SK-N-SH (cell line): ENCODE measurements at regions not wholly inside any gene's neighbourhood (a gene's known extent, or its start where the extent isn't known, plus 50 kb on each side); places are given as distances from the start of the nearest gene placed in this dataset.

ENCODE experiments used
- CTCF ChIA-PET: fragments of 300-600, 350-600 bp; formaldehyde crosslinking; extraction: SDS; loops from one replicate; lab custom pipeline; 2021; lab: Yijun Ruan, JAX
- POLR2A ChIA-PET: fragments of 350-600 bp; sonication (Branson Sonifier 250); formaldehyde crosslinking; extraction: SDS; loops from one replicate; lab custom pipeline; 2020; ENCODE audit warnings: antibody characterized with exemption, inconsistent platforms; lab: Yijun Ruan, JAX
- DNase-seq: peaks from one replicate; pipeline ENCODE4 v3.0.0; 2012
- H2AFZ ChIP-seq: fragments of 200-600 bp; sonication (generic); 2 replicates; pipeline ENCODE4 v1.8.1; 2016; ENCODE audit warnings: antibody characterized with exemption, mild to moderate bottlenecking, low read depth
- H3F3A ChIP-seq: fragments of 200-600 bp; sonication (generic); replicated peaks from 2 replicates; pipeline ENCODE3; 2016; ENCODE audit warnings: antibody characterized with exemption, mild to moderate bottlenecking; ENCODE audit not compliant: insufficient read depth
- H3K27ac ChIP-seq, 2 experiments: fragments of 200-500 bp in 1 of 2; fragments of 200-600 bp in 1 of 2; sonication (Bioruptor generic) in 1 of 2; sonication (generic), shearing (Covaris generic) in 1 of 2; 2 replicates each; pipeline versions ENCODE4 v1.5.1 to v1.6.1; 2014 to 2016; ENCODE audit warnings: low read depth in 2 of 2, inconsistent platforms in 1 of 2, low read length in 1 of 2, mild to moderate bottlenecking in 1 of 2, mixed read lengths in 1 of 2
- H3K27me3 ChIP-seq: fragments of 200-600 bp; sonication (generic), shearing (Covaris generic); 2 replicates; pipeline ENCODE4 v1.6.1; 2016; ENCODE audit warnings: mixed run types; ENCODE audit not compliant: insufficient read depth
- H3K36me3 ChIP-seq, 2 experiments: fragments of 200-500 bp in 1 of 2; fragments of 200-600 bp in 1 of 2; sonication (Bioruptor generic) in 1 of 2; sonication (generic) in 1 of 2; replicated peaks in 1 of 2; 2 replicates each; pipeline versions ENCODE3 to v1.5.1; 2014 to 2016; ENCODE audit warnings: low read length in 1 of 2, mild to moderate bottlenecking in 1 of 2; ENCODE audit not compliant: insufficient read depth in 2 of 2, control insufficient read depth in 1 of 2
- H3K4me1 ChIP-seq, 2 experiments: fragments of 200-500 bp in 1 of 2; fragments of 200-600 bp in 1 of 2; sonication (Bioruptor generic) in 1 of 2; sonication (generic), shearing (Covaris generic) in 1 of 2; 2 replicates each; pipeline versions ENCODE4 v1.5.1 to v1.6.1; 2014 to 2016; ENCODE audit warnings: low read depth in 1 of 2, low read length in 1 of 2, mixed run types in 1 of 2; ENCODE audit not compliant: insufficient read depth in 2 of 2, control insufficient read depth in 1 of 2
- H3K4me2 ChIP-seq: fragments of 200-600 bp; sonication (generic), shearing (Covaris generic); 2 replicates; pipeline ENCODE4 v1.6.1; 2017; ENCODE audit warnings: mixed run types
- H3K4me3 ChIP-seq, 2 experiments: fragments of 200-500 bp in 1 of 2; fragments of 200-600 bp in 1 of 2; sonication (Bioruptor generic) in 1 of 2; sonication (generic), shearing (Covaris generic) in 1 of 2; 2 replicates each; pipeline versions ENCODE4 v1.5.1 to v1.8.1; 2014 to 2016; ENCODE audit warnings: low read depth in 2 of 2, inconsistent platforms in 1 of 2, low read length in 1 of 2, mild to moderate bottlenecking in 1 of 2, mixed read lengths in 1 of 2, moderate library complexity in 1 of 2
- H3K79me2 ChIP-seq: fragments of 200-600 bp; sonication (generic); 2 replicates; pipeline ENCODE4 v1.8.1; 2017; ENCODE audit warnings: mild to moderate bottlenecking; ENCODE audit not compliant: insufficient read depth
- H3K9ac ChIP-seq: fragments of 200-600 bp; sonication (generic); 2 replicates; pipeline ENCODE4 v1.6.1; 2017; ENCODE audit warnings: mixed run types
- H3K9me2 ChIP-seq: fragments of 200-600 bp; sonication (generic); 2 replicates; pipeline ENCODE4 v1.6.1; 2017; ENCODE audit warnings: mixed run types
- H3K9me3 ChIP-seq: fragments of 200-600 bp; sonication (generic); 2 replicates; pipeline ENCODE4 v1.6.1; 2017; ENCODE audit warnings: mixed run types, mild to moderate bottlenecking, moderate library complexity
- H4K20me1 ChIP-seq: fragments of 200-600 bp; sonication (generic); 2 replicates; pipeline ENCODE4 v1.6.1; 2017; ENCODE audit warnings: mild to moderate bottlenecking, mixed run types; ENCODE audit not compliant: insufficient read depth
- CHD2 ChIP-seq: fragments of 150-350 bp; IDR thresholded peaks from 2 replicates; pipeline ENCODE4 v1.6.1; 2018; ENCODE audit warnings: low read length; ENCODE audit not compliant: partially characterized antibody
- MEF2A ChIP-seq: IDR thresholded peaks from 2 replicates; pipeline ENCODE4 v1.4.0; 2012; ENCODE audit warnings: low read depth, borderline replicate concordance
- NFIC ChIP-seq: IDR thresholded peaks from 2 replicates; pipeline ENCODE4 v1.4.0; 2012; ENCODE audit warnings: borderline replicate concordance
- NRF1 ChIP-seq: IDR thresholded peaks from 2 replicates; pipeline ENCODE4 v1.6.1; 2012; ENCODE audit warnings: low read depth, mild to moderate bottlenecking, low read length
- POLR2AphosphoS5 ChIP-seq: IDR thresholded peaks from 2 replicates; pipeline ENCODE4 v1.6.1; 2012; ENCODE audit warnings: low read depth, low read length
- RAD21 ChIP-seq: IDR thresholded peaks from 2 replicates; pipeline ENCODE4 v1.6.1; 2012; ENCODE audit warnings: mild to moderate bottlenecking, low read length
- RCOR1 ChIP-seq: fragments of 150-350 bp; IDR thresholded peaks from 2 replicates; pipeline ENCODE4 v1.6.1; 2017; ENCODE audit warnings: antibody characterized with exemption, low read length
- REST ChIP-seq: IDR thresholded peaks from 2 replicates; pipeline ENCODE4 v1.6.1; 2012; ENCODE audit warnings: mild to moderate bottlenecking, low read depth, low read length, moderate library complexity
- SMC3 ChIP-seq: IDR thresholded peaks from 2 replicates; pipeline ENCODE4 v1.6.1; 2012; ENCODE audit warnings: low read depth, low read length, improper control_type of control experiment
- TEAD4 ChIP-seq: IDR thresholded peaks from 2 replicates; pipeline ENCODE4 v1.4.0; 2012; ENCODE audit warnings: mild to moderate bottlenecking, borderline replicate concordance; ENCODE audit not compliant: insufficient read depth
- WGBS: methylation state at CpG from one replicate; pipeline ENCODE4 v1.1.6; 2017; ENCODE audit warnings: low lambda C conversion rate; 5-methylcytosine and 5-hydroxymethylcytosine counted together
- TF ChIP-seq, protein P1 (sequence below): IDR thresholded peaks from 2 replicates; pipeline ENCODE4; 2012
- TF ChIP-seq, protein P2 (sequence below): IDR thresholded peaks from 2 replicates; pipeline ENCODE4 v1.4.0; 2012; ENCODE audit warnings: low read depth, borderline replicate concordance
- TF ChIP-seq, protein P3 (sequence below): fragments of 150-350 bp; IDR thresholded peaks from 2 replicates; pipeline ENCODE4 v1.6.1; 2017; ENCODE audit warnings: antibody characterized with exemption, low read length, low read depth, borderline replicate concordance

GRCh38 chr12:42887657-42888056 lies 298.1 kb upstream of the PRICKLE1 start:
- ChIA-PET POLR2A (no interaction called here), CTCF (no interaction called here)
- TF ChIP-seq, protein P1, sequence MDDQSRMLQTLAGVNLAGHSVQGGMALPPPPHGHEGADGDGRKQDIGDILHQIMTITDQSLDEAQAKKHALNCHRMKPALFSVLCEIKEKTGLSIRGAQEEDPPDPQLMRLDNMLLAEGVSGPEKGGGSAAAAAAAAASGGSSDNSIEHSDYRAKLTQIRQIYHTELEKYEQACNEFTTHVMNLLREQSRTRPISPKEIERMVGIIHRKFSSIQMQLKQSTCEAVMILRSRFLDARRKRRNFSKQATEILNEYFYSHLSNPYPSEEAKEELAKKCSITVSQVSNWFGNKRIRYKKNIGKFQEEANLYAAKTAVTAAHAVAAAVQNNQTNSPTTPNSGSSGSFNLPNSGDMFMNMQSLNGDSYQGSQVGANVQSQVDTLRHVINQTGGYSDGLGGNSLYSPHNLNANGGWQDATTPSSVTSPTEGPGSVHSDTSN: no peak
- no peak for TF ChIP-seq POLR2AphosphoS5
- TF ChIP-seq, protein P2, sequence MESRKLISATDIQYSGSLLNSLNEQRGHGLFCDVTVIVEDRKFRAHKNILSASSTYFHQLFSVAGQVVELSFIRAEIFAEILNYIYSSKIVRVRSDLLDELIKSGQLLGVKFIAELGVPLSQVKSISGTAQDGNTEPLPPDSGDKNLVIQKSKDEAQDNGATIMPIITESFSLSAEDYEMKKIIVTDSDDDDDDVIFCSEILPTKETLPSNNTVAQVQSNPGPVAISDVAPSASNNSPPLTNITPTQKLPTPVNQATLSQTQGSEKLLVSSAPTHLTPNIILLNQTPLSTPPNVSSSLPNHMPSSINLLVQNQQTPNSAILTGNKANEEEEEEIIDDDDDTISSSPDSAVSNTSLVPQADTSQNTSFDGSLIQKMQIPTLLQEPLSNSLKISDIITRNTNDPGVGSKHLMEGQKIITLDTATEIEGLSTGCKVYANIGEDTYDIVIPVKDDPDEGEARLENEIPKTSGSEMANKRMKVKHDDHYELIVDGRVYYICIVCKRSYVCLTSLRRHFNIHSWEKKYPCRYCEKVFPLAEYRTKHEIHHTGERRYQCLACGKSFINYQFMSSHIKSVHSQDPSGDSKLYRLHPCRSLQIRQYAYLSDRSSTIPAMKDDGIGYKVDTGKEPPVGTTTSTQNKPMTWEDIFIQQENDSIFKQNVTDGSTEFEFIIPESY: no peak
- TF ChIP-seq REST: no peak
- TF ChIP-seq NRF1: no peak
- TF ChIP-seq RCOR1: no peak
- TF ChIP-seq RAD21: no peak
- TF ChIP-seq SMC3: no peak
- no peak for TF ChIP-seq TEAD4
- TF ChIP-seq, protein P3, sequence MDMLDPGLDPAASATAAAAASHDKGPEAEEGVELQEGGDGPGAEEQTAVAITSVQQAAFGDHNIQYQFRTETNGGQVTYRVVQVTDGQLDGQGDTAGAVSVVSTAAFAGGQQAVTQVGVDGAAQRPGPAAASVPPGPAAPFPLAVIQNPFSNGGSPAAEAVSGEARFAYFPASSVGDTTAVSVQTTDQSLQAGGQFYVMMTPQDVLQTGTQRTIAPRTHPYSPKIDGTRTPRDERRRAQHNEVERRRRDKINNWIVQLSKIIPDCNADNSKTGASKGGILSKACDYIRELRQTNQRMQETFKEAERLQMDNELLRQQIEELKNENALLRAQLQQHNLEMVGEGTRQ: no peak
- TF ChIP-seq NFIC: no peak
- TF ChIP-seq MEF2A: no peak
- TF ChIP-seq CHD2: no peak
- H3K36me3 ChIP-seq: no peaks in the 10 kb centered on the region
- no peaks in the 10 kb centered on the region for H3K79me2 ChIP-seq
- no peaks in the 10 kb centered on the region for H3K9me3 ChIP-seq
- no peaks in the 10 kb centered on the region for H3K27me3 ChIP-seq
- no peaks in the 10 kb centered on the region for H3F3A ChIP-seq
- H3K9me2 ChIP-seq: no peaks in the 10 kb centered on the region
- DNase-seq: no peak
- H2AFZ ChIP-seq: no peak overlapping the region
- WGBS: 6% methylated on average over 1 of the region's 1 CpG
- no peaks in the 10 kb centered on the region for H4K20me1 ChIP-seq
- no peaks in the 10 kb centered on the region for H3K4me1 ChIP-seq
- no peak overlapping the region for H3K4me2 ChIP-seq
- no peak overlapping the region for H3K4me3 ChIP-seq
- H3K9ac ChIP-seq: no peak overlapping the region
- no peak overlapping the region for H3K27ac ChIP-seq
